IMR-90 (cell line): ENCODE measurements at regions not wholly inside any gene's neighbourhood (a gene's known extent, or its start where the extent isn't known, plus 50 kb on each side); places are given as distances from the start of the nearest gene placed in this dataset.

Source experiments
- CEBPB ChIP-seq: IDR thresholded peaks from 2 replicates; pipeline ENCODE4 v1.6.1; 2012; ENCODE audit warnings: low read depth, low read length, improper control_type of control experiment
- CHD1 ChIP-seq: IDR thresholded peaks from 2 replicates; pipeline ENCODE4 v1.6.1; 2012; ENCODE audit warnings: low read depth, low read length, improper control_type of control experiment
- FOS ChIP-seq: fragments of 150-350 bp; IDR thresholded peaks from 2 replicates; pipeline ENCODE4 v1.6.1; 2016; ENCODE audit warnings: low read depth, low read length
- MXI1 ChIP-seq: IDR thresholded peaks from 2 replicates; pipeline ENCODE4 v1.6.1; 2012; ENCODE audit warnings: low read depth, mild to moderate bottlenecking, low read length, moderate library complexity, borderline replicate concordance
- POLR2A ChIP-seq: IDR thresholded peaks from 2 replicates; pipeline ENCODE4 v1.6.1; 2012; ENCODE audit warnings: mild to moderate bottlenecking, low read depth, low read length
- RAD21 ChIP-seq: IDR thresholded peaks from 2 replicates; pipeline ENCODE4 v1.6.1; 2012; ENCODE audit warnings: low read length, improper control_type of control experiment
- RCOR1 ChIP-seq: IDR thresholded peaks from 2 replicates; pipeline ENCODE4 v1.6.1; 2012; ENCODE audit warnings: mild to moderate bottlenecking, low read length, improper control_type of control experiment; ENCODE audit not compliant: insufficient replicate concordance
- RFX5 ChIP-seq: IDR thresholded peaks from 2 replicates; pipeline ENCODE4 v1.8.0; 2012; ENCODE audit warnings: low read depth, mild to moderate bottlenecking, low read length, moderate library complexity
- SMC3 ChIP-seq: fragments of 150-350 bp; IDR thresholded peaks from 2 replicates; pipeline ENCODE4 v1.6.1; 2016; ENCODE audit warnings: low read depth, mild to moderate bottlenecking, antibody characterized with exemption, low read length, moderate library complexity
- TF ChIP-seq, protein P1 (sequence below): conservative IDR thresholded peaks from 2 replicates; pipeline ENCODE4 v1.5.1; 2012; ENCODE audit warnings: mild to moderate bottlenecking, low read depth, low read length, improper control_type of control experiment
- TF ChIP-seq, protein P2 (sequence below): fragments of 150-350 bp; IDR thresholded peaks from 2 replicates; pipeline ENCODE4 v1.6.1; 2017; ENCODE audit warnings: mild to moderate bottlenecking, antibody characterized with exemption, low read length, low read depth

GRCh38 chr3:83890763-83891135 lies 1068.0 kb upstream of the CADM2 start:
- TF ChIP-seq, protein P1, sequence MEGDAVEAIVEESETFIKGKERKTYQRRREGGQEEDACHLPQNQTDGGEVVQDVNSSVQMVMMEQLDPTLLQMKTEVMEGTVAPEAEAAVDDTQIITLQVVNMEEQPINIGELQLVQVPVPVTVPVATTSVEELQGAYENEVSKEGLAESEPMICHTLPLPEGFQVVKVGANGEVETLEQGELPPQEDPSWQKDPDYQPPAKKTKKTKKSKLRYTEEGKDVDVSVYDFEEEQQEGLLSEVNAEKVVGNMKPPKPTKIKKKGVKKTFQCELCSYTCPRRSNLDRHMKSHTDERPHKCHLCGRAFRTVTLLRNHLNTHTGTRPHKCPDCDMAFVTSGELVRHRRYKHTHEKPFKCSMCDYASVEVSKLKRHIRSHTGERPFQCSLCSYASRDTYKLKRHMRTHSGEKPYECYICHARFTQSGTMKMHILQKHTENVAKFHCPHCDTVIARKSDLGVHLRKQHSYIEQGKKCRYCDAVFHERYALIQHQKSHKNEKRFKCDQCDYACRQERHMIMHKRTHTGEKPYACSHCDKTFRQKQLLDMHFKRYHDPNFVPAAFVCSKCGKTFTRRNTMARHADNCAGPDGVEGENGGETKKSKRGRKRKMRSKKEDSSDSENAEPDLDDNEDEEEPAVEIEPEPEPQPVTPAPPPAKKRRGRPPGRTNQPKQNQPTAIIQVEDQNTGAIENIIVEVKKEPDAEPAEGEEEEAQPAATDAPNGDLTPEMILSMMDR: no peak
- TF ChIP-seq RAD21 (no peak), CEBPB (no peak), FOS (no peak), POLR2A (no peak), MXI1 (no peak), CHD1 (no peak), RFX5 (no peak), SMC3 (no peak), RCOR1 (no peak)
- TF ChIP-seq, protein P2, sequence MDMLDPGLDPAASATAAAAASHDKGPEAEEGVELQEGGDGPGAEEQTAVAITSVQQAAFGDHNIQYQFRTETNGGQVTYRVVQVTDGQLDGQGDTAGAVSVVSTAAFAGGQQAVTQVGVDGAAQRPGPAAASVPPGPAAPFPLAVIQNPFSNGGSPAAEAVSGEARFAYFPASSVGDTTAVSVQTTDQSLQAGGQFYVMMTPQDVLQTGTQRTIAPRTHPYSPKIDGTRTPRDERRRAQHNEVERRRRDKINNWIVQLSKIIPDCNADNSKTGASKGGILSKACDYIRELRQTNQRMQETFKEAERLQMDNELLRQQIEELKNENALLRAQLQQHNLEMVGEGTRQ: no peak
